PC-3 (cell line): ENCODE measurements at regions not wholly inside any gene's neighbourhood (a gene's known extent, or its start where the extent isn't known, plus 50 kb on each side); places are given as distances from the start of the nearest gene placed in this dataset.

Experiments
- CTCF ChIP-seq: fragments of 300-600 bp; sonication (generic); conservative IDR thresholded peaks from 2 replicates; pipeline ENCODE4 v1.5.1; 2017; ENCODE audit warnings: antibody characterized with exemption, low read depth, mild to moderate bottlenecking, low read length
- EZH2 ChIP-seq: fragments of 300-600 bp; sonication (generic); IDR thresholded peaks from one replicate; pipeline ENCODE4 v1.6.1; 2017; ENCODE audit warnings: antibody characterized with exemption, mild to moderate bottlenecking, low read length; ENCODE audit not compliant: unreplicated experiment

GRCh38 chr16:86682219-86682904 is 104.0 kb downstream of the FOXL1 start:
- no peak for TF ChIP-seq EZH2
- TF ChIP-seq CTCF: no peak
